Stimulated activated memory B cell treated with anti-CD40 and anti-IgM and Interleukin-4, amounts not matched to agents 10 μg/mL and 1 μg/mL and 100 μg/mL, for 72 hours (primary cell): ENCODE measurements at regions not wholly inside any gene's neighbourhood (a gene's known extent, or its start where the extent isn't known, plus 50 kb on each side); places are given as distances from the start of the nearest gene placed in this dataset.

ENCODE experiments used
- ATAC-seq: fragments of 150-1000 bp; cut with Tn5 transposase; 2 replicates; pipeline ENCODE4 v1.10.0; 2021
- H3K27ac Mint-ChIP-seq: one replicate; pipeline ENCODE4 v1.8.0; 2022; ENCODE audit warnings: mild to moderate bottlenecking, mixed read lengths
- H3K27me3 Mint-ChIP-seq: one replicate; pipeline ENCODE4 v1.8.0; 2022; ENCODE audit warnings: mixed read lengths
- H3K36me3 Mint-ChIP-seq: one replicate; pipeline ENCODE4 v1.8.0; 2022; ENCODE audit warnings: mixed read lengths
- H3K4me1 Mint-ChIP-seq: one replicate; pipeline ENCODE4 v1.8.0; 2022; ENCODE audit warnings: mixed read lengths
- H3K4me3 Mint-ChIP-seq: one replicate; pipeline ENCODE4 v1.8.0; 2022; ENCODE audit warnings: mild to moderate bottlenecking, moderate library complexity, mixed read lengths
- H3K9me3 Mint-ChIP-seq: one replicate; pipeline ENCODE4 v1.8.0; 2022; ENCODE audit warnings: mixed read lengths

DNA sequence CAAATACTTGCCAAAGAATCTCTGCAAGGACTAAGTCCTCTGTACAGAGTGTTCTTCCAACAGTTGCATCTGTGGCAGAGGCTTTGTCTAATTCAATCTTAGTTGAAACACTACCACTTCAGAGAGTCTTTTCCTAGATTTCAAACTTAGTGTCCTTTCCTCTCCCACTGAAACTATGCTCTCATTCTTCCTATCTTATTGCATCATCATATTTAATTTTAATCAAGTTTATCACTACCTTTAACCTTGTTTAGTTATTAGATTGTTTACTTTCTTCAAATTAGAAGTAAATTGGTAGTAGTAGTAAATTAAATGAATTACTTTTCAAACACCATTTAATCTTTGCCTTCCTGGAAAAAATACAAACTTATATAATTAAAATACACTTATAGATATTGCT, 1082.3 kb upstream of the PABPC4L start:
- no peaks in the 10 kb centered on the region for H3K9me3 Mint-ChIP-seq
- H3K27me3 Mint-ChIP-seq = no peaks in the 10 kb centered on the region
- no peaks in the 10 kb centered on the region for H3K4me1 Mint-ChIP-seq
- H3K27ac Mint-ChIP-seq = no peak overlapping the region
- no peak overlapping the region for H3K4me3 Mint-ChIP-seq
- H3K36me3 Mint-ChIP-seq = no peaks in the 10 kb centered on the region
- no peak for ATAC-seq

DNA sequence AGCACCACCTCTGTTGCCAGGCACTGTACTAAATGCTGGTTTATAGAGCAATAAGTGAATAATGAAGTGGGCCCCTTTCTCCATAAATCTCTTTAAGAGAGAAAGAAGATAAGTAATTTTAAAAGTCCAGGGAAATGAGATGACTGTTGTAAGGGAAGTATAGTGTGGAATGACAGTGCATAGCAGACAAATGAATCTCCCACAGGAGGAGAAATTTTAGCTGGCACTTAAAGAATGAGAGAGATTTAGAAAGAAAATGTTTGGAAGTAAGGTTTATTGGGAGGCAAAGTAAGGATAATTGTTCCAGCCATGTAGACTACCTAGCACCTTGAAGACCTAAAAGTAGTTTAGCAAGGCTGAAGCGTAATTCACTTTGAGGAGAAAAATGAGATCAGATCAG, 1081.1 kb upstream of the PABPC4L start:
- Mint-ChIP-seq H3K4me1 (no peaks in the 10 kb centered on the region), H3K27me3 (no peaks in the 10 kb centered on the region), H3K27ac (no peak overlapping the region), H3K4me3 (no peak overlapping the region), H3K36me3 (no peaks in the 10 kb centered on the region), H3K9me3 (peaks cover 6% of the 10 kb centered on the region)
- no peak for ATAC-seq

DNA sequence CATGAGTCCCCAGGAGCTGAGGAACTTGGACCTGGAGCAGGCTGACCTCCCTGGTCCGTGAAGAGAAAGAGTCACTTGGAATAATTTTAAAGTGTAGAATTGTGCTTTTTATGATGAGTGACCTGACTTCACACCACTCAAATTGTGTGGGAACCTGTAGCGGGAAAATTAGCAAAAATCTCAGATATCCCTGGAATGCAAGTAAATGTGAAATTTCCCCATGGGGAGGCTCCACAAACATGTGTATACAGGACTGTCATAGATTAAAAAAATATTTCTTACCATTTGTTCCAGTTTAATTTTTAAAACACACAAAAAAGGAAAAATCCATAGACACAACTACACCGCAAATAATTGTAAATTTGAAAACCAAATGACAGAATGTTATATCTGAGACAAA, 1079.6 kb upstream of the PABPC4L start:
- H3K27me3 Mint-ChIP-seq = no peaks in the 10 kb centered on the region
- no peak for ATAC-seq
- no peaks in the 10 kb centered on the region for H3K4me1 Mint-ChIP-seq
- H3K27ac Mint-ChIP-seq = no peak overlapping the region
- H3K36me3 Mint-ChIP-seq = no peaks in the 10 kb centered on the region
- no peak overlapping the region for H3K4me3 Mint-ChIP-seq
- peaks cover 6% of the 10 kb centered on the region for H3K9me3 Mint-ChIP-seq

DNA sequence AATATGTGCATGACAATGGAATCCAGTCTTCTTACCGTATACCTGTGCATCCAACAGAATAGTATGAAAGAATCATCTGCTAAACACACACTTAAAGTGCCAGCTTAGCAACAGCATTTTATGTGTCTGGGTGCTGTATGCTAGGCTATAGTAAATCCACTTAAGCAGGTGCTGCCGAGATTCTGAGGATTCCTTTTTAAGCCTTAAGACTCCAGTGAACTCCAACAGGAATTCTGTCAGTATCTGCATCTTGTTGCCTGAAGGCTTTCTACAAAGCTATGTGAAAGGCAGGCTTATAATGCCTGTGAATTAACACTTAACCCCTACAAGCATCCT, 1076.4 kb upstream of the PABPC4L start:
- H3K27ac Mint-ChIP-seq = no peak overlapping the region
- ATAC-seq = no peak
- H3K4me3 Mint-ChIP-seq = no peak overlapping the region
- peaks cover 6% of the 10 kb centered on the region for H3K9me3 Mint-ChIP-seq
- H3K27me3 Mint-ChIP-seq = no peaks in the 10 kb centered on the region
- H3K4me1 Mint-ChIP-seq = no peaks in the 10 kb centered on the region
- no peaks in the 10 kb centered on the region for H3K36me3 Mint-ChIP-seq

DNA sequence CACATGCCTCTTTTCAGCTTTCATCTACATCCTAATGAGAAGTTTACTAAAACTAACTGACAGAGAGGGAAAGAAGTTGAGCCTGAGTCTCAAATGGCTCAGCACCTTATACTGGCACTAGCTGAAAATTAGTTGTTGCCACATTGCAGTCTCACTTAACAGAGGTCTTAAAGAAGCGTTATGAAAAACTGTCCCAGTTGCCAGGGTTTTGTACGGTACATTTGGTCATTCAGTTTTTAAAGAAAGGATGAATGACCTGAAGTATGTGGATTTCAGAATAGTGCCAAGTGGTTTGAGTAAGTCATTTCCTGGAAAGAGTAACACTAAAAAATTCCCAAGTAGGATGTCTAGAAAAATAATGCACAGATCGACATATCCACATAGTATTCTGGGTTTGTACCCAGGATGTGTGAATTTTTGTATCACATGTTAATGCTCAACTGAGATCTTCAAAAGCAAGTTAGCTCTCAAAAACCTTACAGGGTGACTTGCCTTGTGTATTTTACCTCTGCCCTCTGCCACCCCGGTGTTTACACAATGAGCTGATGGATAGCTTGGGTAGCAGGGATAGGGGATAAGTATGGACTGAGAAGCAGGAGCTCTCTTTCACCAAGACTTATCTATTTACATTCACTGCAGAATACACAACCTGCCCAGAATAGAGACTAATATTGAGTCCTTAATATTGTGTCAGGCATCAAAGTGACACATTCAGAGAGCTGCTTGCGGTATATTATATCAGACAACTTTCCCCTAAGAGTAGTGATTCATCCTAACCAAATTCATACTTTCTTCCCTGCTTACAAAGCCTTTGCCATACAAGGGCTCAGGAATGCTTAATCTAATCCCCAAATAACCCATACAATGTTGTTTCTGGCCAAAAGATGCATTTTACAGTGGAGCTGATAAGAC, 1075.7 kb upstream of the PABPC4L start:
- Mint-ChIP-seq H3K4me1 (no peaks in the 10 kb centered on the region), H3K36me3 (no peaks in the 10 kb centered on the region), H3K9me3 (peaks cover 6% of the 10 kb centered on the region), H3K27me3 (no peaks in the 10 kb centered on the region), H3K4me3 (no peak overlapping the region), H3K27ac (no peak overlapping the region)
- ATAC-seq = no peak

DNA sequence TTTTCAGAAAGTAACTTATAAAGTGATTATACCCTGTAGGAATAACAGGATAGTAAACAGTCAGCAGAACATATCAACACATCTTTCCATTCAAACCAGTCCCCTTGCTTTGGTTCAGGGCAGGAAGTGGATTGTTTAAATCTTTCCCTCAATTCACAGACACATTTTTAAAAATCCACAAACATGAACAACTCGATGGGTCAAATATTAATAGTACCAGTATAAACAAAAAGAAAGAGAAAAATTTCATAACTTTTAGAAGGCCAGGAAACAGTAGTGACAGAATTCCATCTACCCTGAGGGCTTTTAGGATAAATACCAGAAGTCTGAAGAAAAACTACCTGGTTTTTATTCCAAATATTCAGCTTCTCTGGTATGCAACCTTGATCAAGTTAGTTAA, 1072.8 kb upstream of the PABPC4L start:
- Mint-ChIP-seq H3K4me3 (no peak overlapping the region), H3K4me1 (no peaks in the 10 kb centered on the region), H3K36me3 (no peaks in the 10 kb centered on the region), H3K27me3 (no peaks in the 10 kb centered on the region), H3K27ac (no peak overlapping the region), H3K9me3 (peaks cover 6% of the 10 kb centered on the region)
- ATAC-seq = no peak

DNA sequence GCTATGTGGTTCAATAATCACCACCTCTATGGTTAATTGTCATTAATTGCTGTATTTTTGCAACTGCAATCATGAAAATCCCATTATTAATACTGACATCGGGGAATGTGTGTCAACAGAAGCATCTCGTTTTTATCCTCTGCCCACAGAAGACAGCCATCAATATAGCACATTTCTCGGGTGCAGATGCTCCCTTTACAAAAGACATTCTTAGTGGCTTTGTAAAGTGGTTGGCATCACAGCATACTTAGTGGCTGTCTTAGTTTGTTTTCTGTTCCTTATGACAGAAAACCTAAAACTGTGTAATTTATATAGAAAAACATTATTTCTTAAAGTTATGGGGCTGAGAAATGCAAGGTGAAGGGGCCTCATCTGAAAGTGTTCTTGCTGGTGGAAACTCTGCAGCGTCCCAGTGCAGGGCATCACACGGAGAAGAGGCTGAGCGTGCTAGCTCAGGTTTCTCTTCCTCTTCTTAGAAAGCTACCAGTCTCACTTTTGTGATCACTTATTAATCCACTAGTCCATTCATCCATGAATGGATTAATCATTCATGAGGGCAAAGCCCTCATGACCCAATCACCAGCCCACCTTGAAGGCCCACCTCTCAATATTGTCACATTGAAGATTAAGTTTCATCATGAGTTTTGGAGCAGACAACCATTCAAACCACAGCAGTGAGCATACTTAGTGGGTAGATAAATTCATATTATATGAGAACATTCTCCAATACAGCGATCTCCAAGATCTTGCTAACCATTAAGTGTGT, 1067.7 kb upstream of the PABPC4L start:
- H3K36me3 Mint-ChIP-seq = no peaks in the 10 kb centered on the region
- no peak overlapping the region for H3K27ac Mint-ChIP-seq
- no peak overlapping the region for H3K4me3 Mint-ChIP-seq
- H3K27me3 Mint-ChIP-seq = no peaks in the 10 kb centered on the region
- H3K4me1 Mint-ChIP-seq = no peaks in the 10 kb centered on the region
- no peak for ATAC-seq
- H3K9me3 Mint-ChIP-seq = no peaks in the 10 kb centered on the region

DNA sequence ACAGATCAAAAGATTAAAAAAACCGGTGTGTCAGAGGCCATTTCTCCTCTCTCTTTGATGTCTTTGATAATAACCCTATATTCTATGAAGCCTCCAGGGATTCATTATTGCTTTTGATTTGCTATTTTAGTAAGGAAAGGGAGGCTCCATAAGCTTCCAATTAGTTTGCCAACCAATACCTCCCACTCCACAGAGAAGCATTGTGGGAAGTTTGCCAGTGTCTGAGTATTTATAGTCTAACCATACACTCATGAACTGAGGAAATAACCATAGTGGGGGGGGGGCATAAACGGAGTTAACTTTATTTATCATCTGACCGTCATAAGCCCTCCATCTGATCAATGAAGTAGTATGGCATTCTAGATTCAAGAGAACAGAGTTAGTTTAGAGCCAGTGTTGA, 1066.8 kb upstream of the PABPC4L start:
- H3K9me3 Mint-ChIP-seq = no peaks in the 10 kb centered on the region
- H3K27ac Mint-ChIP-seq = no peak overlapping the region
- H3K36me3 Mint-ChIP-seq = no peaks in the 10 kb centered on the region
- H3K4me1 Mint-ChIP-seq = no peaks in the 10 kb centered on the region
- H3K27me3 Mint-ChIP-seq = no peaks in the 10 kb centered on the region
- ATAC-seq = no peak
- no peak overlapping the region for H3K4me3 Mint-ChIP-seq

DNA sequence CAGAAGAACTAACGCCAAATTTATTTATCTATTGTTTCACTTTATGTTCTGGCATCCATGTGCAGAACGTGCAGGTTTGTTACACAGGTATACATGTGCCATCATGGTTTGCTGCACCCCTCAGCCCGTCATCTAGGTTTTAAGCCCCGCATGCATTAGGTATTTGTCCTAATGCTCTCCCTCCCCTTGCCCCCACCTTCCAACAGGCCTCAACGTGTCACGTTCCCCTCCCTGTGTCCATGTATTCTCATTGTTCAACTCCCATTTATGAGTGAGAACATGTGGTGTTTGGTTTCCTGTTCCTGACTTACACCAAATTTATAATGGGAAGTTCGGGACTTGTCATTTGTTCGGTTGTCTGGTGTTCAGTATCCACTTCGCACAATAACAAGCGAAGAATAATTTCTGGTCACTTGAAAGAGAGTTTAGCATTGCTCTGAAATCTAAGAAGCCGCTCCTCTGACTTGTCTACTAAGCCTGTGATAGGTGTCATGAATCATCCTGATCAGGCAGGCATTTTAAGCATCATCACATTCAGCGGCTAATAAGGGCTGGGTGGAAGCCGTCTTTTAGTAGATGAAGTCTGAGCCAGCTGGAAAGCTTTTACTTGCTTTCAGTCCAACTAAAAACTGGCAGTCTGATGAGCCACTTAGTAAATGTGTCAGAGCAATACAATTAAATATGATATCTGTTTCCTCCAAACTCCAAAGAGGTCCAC, 1065.7 kb upstream of the PABPC4L start:
- no peak for ATAC-seq
- H3K4me3 Mint-ChIP-seq = no peak overlapping the region
- H3K4me1 Mint-ChIP-seq = no peaks in the 10 kb centered on the region
- H3K36me3 Mint-ChIP-seq = no peaks in the 10 kb centered on the region
- H3K27ac Mint-ChIP-seq = no peak overlapping the region
- no peaks in the 10 kb centered on the region for H3K27me3 Mint-ChIP-seq
- H3K9me3 Mint-ChIP-seq = no peaks in the 10 kb centered on the region

DNA sequence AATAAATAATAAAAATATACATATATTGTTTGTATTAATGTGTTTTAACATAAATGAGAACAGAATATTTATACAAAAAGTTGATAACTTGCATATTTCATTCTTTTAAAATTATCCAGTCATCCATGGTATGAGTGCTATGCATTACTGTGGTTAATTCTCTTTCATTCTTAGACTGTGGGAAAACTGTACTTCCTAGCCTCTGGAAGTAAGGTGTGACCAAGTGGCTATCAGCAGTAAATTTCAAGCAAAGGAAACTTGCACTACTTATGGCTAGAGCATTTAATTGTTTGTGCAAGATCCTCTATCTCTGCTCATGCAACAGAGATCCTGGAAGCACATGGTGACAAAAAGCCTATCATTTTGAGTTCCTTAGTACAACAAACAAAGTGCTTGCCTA, 1054.5 kb upstream of the PABPC4L start:
- Mint-ChIP-seq H3K9me3 (no peaks in the 10 kb centered on the region), H3K36me3 (no peaks in the 10 kb centered on the region), H3K4me3 (no peak overlapping the region), H3K27me3 (no peaks in the 10 kb centered on the region), H3K4me1 (no peaks in the 10 kb centered on the region), H3K27ac (no peak overlapping the region)
- ATAC-seq = no peak

DNA sequence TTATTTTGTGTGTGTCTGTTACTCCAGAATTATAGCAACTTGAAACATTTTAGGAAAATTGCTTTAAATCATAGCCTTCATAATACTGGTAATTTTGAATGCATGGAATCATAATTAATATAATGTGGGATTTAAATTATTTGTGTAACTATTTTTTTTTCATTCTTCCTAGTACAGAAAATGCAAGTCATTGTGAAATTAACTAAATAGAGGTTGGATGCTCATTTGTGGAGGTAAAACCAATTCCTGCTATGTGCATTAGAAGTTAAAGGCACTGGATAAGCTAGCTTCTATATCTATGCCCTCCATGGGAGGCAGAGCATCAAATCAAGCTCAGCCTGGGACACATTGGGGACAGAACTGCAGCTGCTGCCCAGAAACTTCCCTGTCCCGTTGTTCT, 1048.5 kb upstream of the PABPC4L start:
- ATAC-seq = no peak
- Mint-ChIP-seq H3K27ac (no peak overlapping the region), H3K27me3 (no peaks in the 10 kb centered on the region), H3K36me3 (no peaks in the 10 kb centered on the region), H3K4me3 (no peak overlapping the region), H3K4me1 (no peaks in the 10 kb centered on the region), H3K9me3 (no peaks in the 10 kb centered on the region)

DNA sequence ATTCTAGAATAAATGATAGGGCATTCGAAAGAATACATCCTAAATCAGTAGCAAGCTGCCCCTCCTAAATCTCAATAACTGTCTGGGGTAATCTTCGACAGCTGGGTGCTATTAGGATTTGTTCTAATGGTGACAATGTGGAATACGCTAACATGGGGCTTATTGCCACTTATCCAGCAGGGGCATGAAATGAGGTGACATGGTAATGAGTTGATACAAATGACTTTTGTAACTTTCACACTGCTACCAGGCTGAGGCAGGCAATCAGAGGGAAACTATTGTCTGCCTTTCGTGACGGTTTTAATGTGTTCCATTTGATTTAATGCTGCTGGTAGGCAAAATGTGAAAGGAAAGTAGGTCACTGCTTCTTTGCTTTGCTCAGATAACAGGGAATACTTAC, 1047.4 kb upstream of the PABPC4L start:
- Mint-ChIP-seq H3K27me3 (no peaks in the 10 kb centered on the region), H3K4me1 (no peaks in the 10 kb centered on the region), H3K27ac (no peak overlapping the region), H3K36me3 (no peaks in the 10 kb centered on the region), H3K4me3 (no peak overlapping the region), H3K9me3 (no peaks in the 10 kb centered on the region)
- no peak for ATAC-seq

DNA sequence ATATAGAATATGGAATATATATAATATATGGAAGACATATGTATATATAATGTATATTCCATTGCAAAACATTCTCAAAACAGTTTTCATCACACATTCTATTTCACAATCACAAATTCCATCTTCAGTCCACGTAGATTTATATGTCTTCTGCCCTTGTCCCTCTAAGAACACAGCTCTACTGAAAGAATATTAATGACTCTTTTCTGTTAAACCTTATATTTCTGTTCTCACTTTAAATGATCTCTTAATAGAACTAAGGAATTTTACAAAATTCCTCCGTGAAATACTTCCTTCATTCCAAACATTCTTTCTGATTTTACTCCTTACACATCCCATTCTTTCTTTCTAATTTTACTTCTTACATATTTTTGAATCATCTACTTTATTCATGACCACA, 1043.1 kb upstream of the PABPC4L start:
- Mint-ChIP-seq H3K9me3 (no peaks in the 10 kb centered on the region), H3K4me3 (no peak overlapping the region), H3K27me3 (no peaks in the 10 kb centered on the region), H3K36me3 (no peaks in the 10 kb centered on the region), H3K27ac (no peak overlapping the region), H3K4me1 (no peaks in the 10 kb centered on the region)
- ATAC-seq = no peak

DNA sequence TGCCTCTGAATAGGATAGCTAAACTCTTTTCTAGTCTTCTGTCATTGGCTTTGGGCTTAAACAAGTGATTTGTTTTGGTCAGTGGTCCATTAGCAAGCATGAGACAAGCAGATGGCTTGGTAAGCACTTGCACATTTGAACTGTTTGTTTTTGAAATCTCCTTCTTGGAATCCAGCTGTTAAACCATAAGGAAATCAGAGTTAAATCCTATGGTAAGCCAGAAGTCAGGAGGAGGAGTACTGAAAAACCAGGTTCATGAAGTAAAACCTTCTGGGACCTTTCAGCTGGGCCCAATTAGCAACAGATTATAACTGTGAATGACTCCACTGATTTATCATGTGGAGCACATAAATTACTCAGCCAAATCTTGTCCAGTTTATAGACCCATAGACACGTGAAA, 1042.5 kb upstream of the PABPC4L start:
- no peak for ATAC-seq
- no peaks in the 10 kb centered on the region for H3K4me1 Mint-ChIP-seq

DNA sequence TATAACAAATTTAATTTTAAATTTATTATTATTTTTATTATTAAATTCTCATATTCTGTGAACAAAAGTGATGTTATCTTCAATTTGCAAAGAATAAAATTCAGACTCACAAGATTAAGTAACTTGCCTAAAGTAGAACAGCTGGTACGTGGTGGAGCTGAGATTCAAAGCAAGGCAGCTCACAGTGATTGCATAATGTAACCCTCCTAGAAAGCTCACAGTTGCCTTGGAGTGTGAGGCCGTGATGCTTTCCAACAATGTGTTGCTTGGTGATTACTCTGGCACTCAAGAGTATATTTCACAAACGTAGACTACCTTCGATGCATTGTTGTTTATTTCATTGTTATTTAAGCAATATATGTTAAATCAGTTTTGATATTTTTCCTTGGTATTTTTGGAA, 1039.2 kb upstream of the PABPC4L start:
- Mint-ChIP-seq H3K36me3 (no peaks in the 10 kb centered on the region), H3K4me1 (no peaks in the 10 kb centered on the region)
- no peak for ATAC-seq

More for the DNA sequence above, 1042.5 kb upstream of the PABPC4L start:
- no peaks in the 10 kb centered on the region for H3K36me3 Mint-ChIP-seq
- no peaks in the 10 kb centered on the region for H3K9me3 Mint-ChIP-seq
- H3K4me3 Mint-ChIP-seq = no peak overlapping the region
- no peaks in the 10 kb centered on the region for H3K27me3 Mint-ChIP-seq
- no peak overlapping the region for H3K27ac Mint-ChIP-seq

More for the DNA sequence above, 1039.2 kb upstream of the PABPC4L start:
- Mint-ChIP-seq H3K9me3 (no peaks in the 10 kb centered on the region), H3K4me3 (no peak overlapping the region), H3K27me3 (no peaks in the 10 kb centered on the region), H3K27ac (no peak overlapping the region)
